H9 (cell line): ENCODE measurements at regions not wholly inside any gene's neighbourhood (a gene's known extent, or its start where the extent isn't known, plus 50 kb on each side); places are given as distances from the start of the nearest gene placed in this dataset.

Experiments
- DNase-seq: peaks from one replicate; pipeline ENCODE4 v3.0.0-alpha.2; 2017
- H2AFZ ChIP-seq: one replicate; pipeline ENCODE4 v1.6.1; 2013; ENCODE audit warnings: mild to moderate bottlenecking, low read length, control low read depth, moderate library complexity
- H2AK5ac ChIP-seq: 2 replicates; pipeline ENCODE4 v1.6.1; 2013; ENCODE audit warnings: low read length, control low read depth, mixed read lengths; ENCODE audit not compliant: insufficient read length
- H2BK120ac ChIP-seq: one replicate; pipeline ENCODE4 v1.6.1; 2013; ENCODE audit warnings: low read depth, mild to moderate bottlenecking, low read length, control low read depth, inconsistent platforms; ENCODE audit not compliant: poor library complexity, severe bottlenecking
- H2BK12ac ChIP-seq: 2 replicates; pipeline ENCODE4 v1.6.1; 2013; ENCODE audit warnings: low read length, control low read depth, mixed read lengths, low read depth; ENCODE audit not compliant: insufficient read length
- H2BK15ac ChIP-seq: 2 replicates; pipeline ENCODE4 v1.6.1; 2013; ENCODE audit warnings: low read depth, low read length, control low read depth
- H2BK20ac ChIP-seq: one replicate; pipeline ENCODE4 v1.6.1; 2013; ENCODE audit warnings: low read depth, mild to moderate bottlenecking, low read length, control low read depth, inconsistent platforms; ENCODE audit not compliant: poor library complexity, severe bottlenecking
- H2BK5ac ChIP-seq: 2 replicates; pipeline ENCODE4 v1.6.1; 2013; ENCODE audit warnings: low read length, control low read depth, mixed read lengths; ENCODE audit not compliant: insufficient read length
- H3K14ac ChIP-seq: 2 replicates; pipeline ENCODE4 v1.6.1; 2013; ENCODE audit warnings: low read length, control low read depth; ENCODE audit not compliant: insufficient read depth
- H3K18ac ChIP-seq: 2 replicates; pipeline ENCODE4 v1.6.1; 2013; ENCODE audit warnings: low read depth, mild to moderate bottlenecking, mixed read lengths, low read length, control low read depth; ENCODE audit not compliant: insufficient read length
- H3K23ac ChIP-seq: 2 replicates; pipeline ENCODE4 v1.6.1; 2013; ENCODE audit warnings: low read length, control low read depth, mixed read lengths, low read depth; ENCODE audit not compliant: insufficient read length
- H3K23me2 ChIP-seq: 2 replicates; pipeline ENCODE4 v1.6.1; 2013; ENCODE audit warnings: low read depth, mild to moderate bottlenecking, mixed read lengths, low read length, control low read depth; ENCODE audit not compliant: insufficient read length, poor library complexity, severe bottlenecking
- H3K27ac ChIP-seq: 2 replicates; pipeline ENCODE4 v1.5.1; 2013; ENCODE audit warnings: low read length, control low read depth, mixed read lengths, low read depth; ENCODE audit not compliant: insufficient read length
- H3K27me3 ChIP-seq: 2 replicates; pipeline ENCODE4 v1.6.1; 2013; ENCODE audit warnings: low read length, control low read depth, inconsistent platforms; ENCODE audit not compliant: insufficient read depth
- H3K4ac ChIP-seq: 2 replicates; pipeline ENCODE4 v1.6.1; 2013; ENCODE audit warnings: low read depth, mild to moderate bottlenecking, control low read depth, inconsistent platforms, low read length, moderate library complexity
- H3K4me1 ChIP-seq: 2 replicates; pipeline ENCODE4 v1.6.1; 2013; ENCODE audit warnings: low read length, control low read depth, inconsistent platforms; ENCODE audit not compliant: insufficient read depth
- H3K4me2 ChIP-seq: 2 replicates; pipeline ENCODE4 v1.6.1; 2013; ENCODE audit warnings: low read length, control low read depth, mixed read lengths; ENCODE audit not compliant: insufficient read length, insufficient read depth
- H3K56ac ChIP-seq: 2 replicates; pipeline ENCODE4 v1.6.1; 2013; ENCODE audit warnings: low read depth, mild to moderate bottlenecking, mixed read lengths, low read length, control low read depth; ENCODE audit not compliant: insufficient read length
- H3K79me1 ChIP-seq: 2 replicates; pipeline ENCODE4 v1.6.1; 2013; ENCODE audit warnings: low read depth, mild to moderate bottlenecking, moderate library complexity, low read length, control low read depth, inconsistent platforms; ENCODE audit not compliant: insufficient read depth, poor library complexity, severe bottlenecking
- H3K79me2 ChIP-seq: 2 replicates; pipeline ENCODE4 v1.6.1; 2013; ENCODE audit warnings: low read length, control low read depth, inconsistent platforms; ENCODE audit not compliant: insufficient read depth
- H3K9ac ChIP-seq: 2 replicates; pipeline ENCODE4 v1.6.1; 2013; ENCODE audit warnings: low read length, control low read depth, mixed read lengths; ENCODE audit not compliant: insufficient read length; ENCODE audit errors: extremely low read depth
- H3K9me3 ChIP-seq: one replicate; pipeline ENCODE4 v1.6.1; 2013; ENCODE audit warnings: low read depth, low read length, inconsistent platforms; ENCODE audit not compliant: control insufficient read depth
- H3T11ph ChIP-seq: one replicate; pipeline ENCODE4 v1.6.1; 2013; ENCODE audit warnings: mild to moderate bottlenecking, low read length, control low read depth, inconsistent platforms
- H4K20me1 ChIP-seq: one replicate; pipeline ENCODE4 v1.6.1; 2013; ENCODE audit not compliant: control insufficient read depth, insufficient read length, insufficient read depth
- H4K5ac ChIP-seq: 2 replicates; pipeline ENCODE4 v1.6.1; 2013; ENCODE audit warnings: low read depth, mild to moderate bottlenecking, mixed read lengths, low read length, control low read depth; ENCODE audit not compliant: insufficient read length
- H4K8ac ChIP-seq: replicated peaks from 2 replicates; pipeline ENCODE4 v1.6.1; 2013; ENCODE audit warnings: low read length, control low read depth, mixed read lengths, low read depth; ENCODE audit not compliant: insufficient read length
- H4K91ac ChIP-seq: 2 replicates; pipeline ENCODE4 v1.6.1; 2013; ENCODE audit warnings: low read depth, mild to moderate bottlenecking, moderate library complexity, mixed read lengths, low read length, control low read depth; ENCODE audit not compliant: insufficient read length
- H3K27ac Mint-ChIP-seq, 3 experiments: 2 replicates in 2 of 3; 3 replicates in 1 of 3; pipeline ENCODE4 v1.8.0; 2020 to 2021; ENCODE audit warnings: mixed read lengths in 3 of 3, mild to moderate bottlenecking in 1 of 3, moderate library complexity in 1 of 3
- H3K27me3 Mint-ChIP-seq: 2 replicates; pipeline ENCODE4 v1.8.0; 2021; ENCODE audit warnings: low read depth, mild to moderate bottlenecking, moderate library complexity, mixed read lengths
- H3K36me3 Mint-ChIP-seq, 3 experiments: 2 replicates in 2 of 3; 3 replicates in 1 of 3; pipeline ENCODE4 v1.8.0; 2020 to 2021; ENCODE audit warnings: low read depth in 3 of 3, mixed read lengths in 3 of 3; ENCODE audit not compliant: insufficient read depth in 1 of 3
- H3K4me1 Mint-ChIP-seq, 2 experiments: 2 replicates each; pipeline ENCODE4 v1.8.0; 2020; ENCODE audit warnings: mixed read lengths in 2 of 2
- H3K4me3 Mint-ChIP-seq, 2 experiments: 2 replicates in 1 of 2; 3 replicates in 1 of 2; pipeline ENCODE4 v1.8.0; 2020 to 2021; ENCODE audit warnings: mild to moderate bottlenecking in 2 of 2, mixed read lengths in 2 of 2, moderate library complexity in 1 of 2
- H3K9me3 Mint-ChIP-seq, 2 experiments: 2 replicates in 1 of 2; 3 replicates in 1 of 2; pipeline ENCODE4 v1.8.0; 2020; ENCODE audit warnings: mild to moderate bottlenecking in 2 of 2, mixed read lengths in 2 of 2, moderate library complexity in 1 of 2
- CTCF ChIP-seq: fragments of 200-600 bp; sonication (generic); conservative IDR thresholded peaks from 3 replicates; pipeline ENCODE4 v1.8.0; 2021; ENCODE audit warnings: antibody characterized with exemption, mild to moderate bottlenecking
- WGBS: extraction: QIAGEN DNeasy Blood & Tissue Kit; methylation state at CpG from one replicate; pipeline ENCODE4 v1.1.7; 2013; ENCODE audit warnings: missing lambda C conversion rate, low lambda C conversion rate, mixed read lengths; ENCODE audit not compliant: insufficient read length; ENCODE audit errors: extremely low coverage; 5-methylcytosine and 5-hydroxymethylcytosine counted together

- no CpG with 5 or more reads among the region's 2 CpGs for WGBS
- H3K27me3 Mint-ChIP-seq = no peaks in the 10 kb centered on the region; the same call in 1 of the 2 replicates
- H4K20me1 ChIP-seq = no peaks in the 10 kb centered on the region
- no peak overlapping the region for H4K8ac ChIP-seq
- no peak overlapping the region for H2BK120ac ChIP-seq
- no peak overlapping the region for H2BK20ac ChIP-seq
- H3K9me3 Mint-ChIP-seq = no peaks in the 10 kb centered on the region
- H3K56ac ChIP-seq = no peak overlapping the region
- H3K14ac ChIP-seq = no peak overlapping the region
- no peak overlapping the region for H3K4me3 Mint-ChIP-seq
- H4K91ac ChIP-seq = no peak overlapping the region
- no peak overlapping the region for H2BK5ac ChIP-seq
- H3K18ac ChIP-seq = no peak overlapping the region
- H3K4me2 ChIP-seq = no peak overlapping the region
- H3K4me1 Mint-ChIP-seq = peaks cover 30 to 35% of the 10 kb centered on the region in 2 experiments
- H3K36me3 Mint-ChIP-seq = no peaks in the 10 kb centered on the region
- H3K9ac ChIP-seq = no peak overlapping the region
- no peak overlapping the region for H3K23ac ChIP-seq
- H2BK15ac ChIP-seq = no peak overlapping the region
- H3K27me3 ChIP-seq = no peaks in the 10 kb centered on the region
- no peak overlapping the region for H2AK5ac ChIP-seq
- no peak overlapping the region for H3T11ph ChIP-seq
- H3K79me2 ChIP-seq = no peaks in the 10 kb centered on the region
- H4K5ac ChIP-seq = no peak overlapping the region
- H2AFZ ChIP-seq = no peak overlapping the region
- no peak for DNase-seq
- no peak overlapping the region for H2BK12ac ChIP-seq
- H3K9me3 ChIP-seq = no peaks in the 10 kb centered on the region
- no peak overlapping the region for H3K4ac ChIP-seq
- H3K4me1 ChIP-seq = no peaks in the 10 kb centered on the region
- no peak overlapping the region for H3K27ac ChIP-seq
- H3K23me2 ChIP-seq = no peaks in the 10 kb centered on the region
- TF ChIP-seq CTCF = no peak
- H3K27ac Mint-ChIP-seq = no peak overlapping the region
- H3K79me1 ChIP-seq = no peaks in the 10 kb centered on the region
Measured at GRCh38 chr2:59884166-59884565, 669.3 kb downstream of the BCL11A start.
